ENCODE measurements at regions not wholly inside any gene's neighbourhood (a gene's known extent, or its start where the extent isn't known, plus 50 kb on each side); places are given as distances from the start of the nearest gene placed in this dataset.

- TF ChIP-seq CTCF (IDR thresholded peaks at IDR 0.05) (no peak), POLR2A (IDR thresholded peaks at IDR 0.05) (no peak)
Measured at GRCh38 chr6:44042261-44042988, 84.8 kb downstream of the MRPL14 start.
